LNCAP (cell line): ENCODE measurements at regions not wholly inside any gene's neighbourhood (a gene's known extent, or its start where the extent isn't known, plus 50 kb on each side); places are given as distances from the start of the nearest gene placed in this dataset.

Experiments
- CTCF ChIP-seq: fragments of 450-650 bp; IDR thresholded peaks from 2 replicates; pipeline ENCODE4 v1.5.1; 2017; ENCODE audit warnings: mild to moderate bottlenecking

GRCh38 chr3:13145826-13146642 is 72.8 kb upstream of the IQSEC1 start:
- no peak for TF ChIP-seq CTCF

GRCh38 chr3:13145131-13145825 is 72.0 kb upstream of the IQSEC1 start:
- TF ChIP-seq CTCF = no peak

GRCh38 chr3:13144163-13145023 is 71.2 kb upstream of the IQSEC1 start:
- TF ChIP-seq CTCF = no peak

GRCh38 chr3:13143381-13144004 is 70.3 kb upstream of the IQSEC1 start:
- TF ChIP-seq CTCF = no peak

- TF ChIP-seq CTCF = no peak
Observed at GRCh38 chr3:13142552-13143380, 69.5 kb upstream of the IQSEC1 start.

- no peak for TF ChIP-seq CTCF
Observed at GRCh38 chr3:13141991-13142412, 68.8 kb upstream of the IQSEC1 start.
